ENCODE measurements at regions not wholly inside any gene's neighbourhood (a gene's known extent, or its start where the extent isn't known, plus 50 kb on each side); places are given as distances from the start of the nearest gene placed in this dataset.
A peak's percentile ranks its signal among the peaks of the same experiment; 100 is the strongest.

DNA sequence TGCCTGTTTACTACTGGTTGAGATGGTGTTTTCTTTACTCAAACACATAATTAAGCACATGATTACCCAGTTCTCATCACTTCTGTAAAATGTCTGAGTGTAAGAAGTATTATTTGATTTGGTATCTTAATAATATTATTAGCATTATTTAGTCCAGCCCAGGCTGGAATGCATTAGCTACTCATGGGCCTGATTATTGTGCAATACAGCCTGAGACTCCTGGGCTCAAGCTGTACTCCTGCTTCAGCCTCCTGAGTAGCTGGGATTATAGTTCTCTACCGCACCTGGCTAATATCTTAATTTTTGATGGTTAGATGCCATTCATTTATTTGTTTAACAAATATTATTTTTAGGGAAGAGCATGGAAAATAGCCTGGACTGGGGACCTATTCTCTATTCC lies 197.6 kb upstream of the MC4R start:
- Histone ChIP-seq H3K4me1 (ENCODE audit: control insufficient read depth, insufficient read depth, low read length) (no peaks in the 10 kb centered on the region), H2AK9ac (replicated peaks; ENCODE audit: low read depth, low read length, poor library complexity) (no peak overlapping the region), H2BK20ac (ENCODE audit: low read depth, low read length) (no peak overlapping the region), H2BK5ac (ENCODE audit: low read depth, low read length, poor library complexity, severe bottlenecking) (no peak overlapping the region), H3K79me1 (ENCODE audit: low read depth in 1 of 2, low read length in 2 of 2) (no peaks in the 10 kb centered on the region), H3K9me1 (ENCODE audit: insufficient read depth, low read length) (no peaks in the 10 kb centered on the region), H4K5ac (ENCODE audit: low read depth, low read length) (no peak overlapping the region), H4K8ac (ENCODE audit: low read depth in 2 of 2, low read length in 2 of 2) (no peak overlapping the region), H3K36me3 (ENCODE audit: control insufficient read depth, insufficient read depth, low read length) (no peaks in the 10 kb centered on the region), H3K27me3 (ENCODE audit: control insufficient read depth, insufficient read depth, low read length) (no peaks in the 10 kb centered on the region), H3K4me2 (ENCODE audit: low read depth, low read length) (no peak overlapping the region), H3K9ac (ENCODE audit: low read depth, low read length) (no peak overlapping the region), H3K56ac (ENCODE audit: extremely low read depth, insufficient read depth, low read length) (no peak overlapping the region), H3K18ac (ENCODE audit: low read depth, low read length) (no peak overlapping the region), H2AK5ac (ENCODE audit: low read depth, low read length) (no peak overlapping the region), H2BK120ac (ENCODE audit: low read depth, low read length) (no peak overlapping the region), H3K4ac (ENCODE audit: low read depth, low read length) (no peak overlapping the region), H2AFZ (replicated peaks; ENCODE audit: low read length, poor library complexity) (no peak overlapping the region), H4K20me1 (ENCODE audit: insufficient read depth, low read length) (no peaks in the 10 kb centered on the region), H3K4me3 (ENCODE audit: insufficient read depth, low read depth, low read length) (no peak overlapping the region), H3K23ac (ENCODE audit: low read depth, low read length) (no peak overlapping the region), H2BK15ac (ENCODE audit: low read depth, low read length) (no peak overlapping the region), H4K91ac (ENCODE audit: insufficient read depth, low read depth, low read length) (no peak overlapping the region), H3K14ac (replicated peaks; ENCODE audit: low read depth, low read length) (no peak overlapping the region), H3K9me3 (ENCODE audit: control insufficient read depth, insufficient read depth, low read length) (no peaks in the 10 kb centered on the region), H3K27ac (ENCODE audit: insufficient read depth, low read length) (no peak overlapping the region)
- no TSS peak for BruUV-seq (replicated peaks)
- DNase-seq (no peak), ATAC-seq (ENCODE audit: low read depth) (no peak)
- ChIA-PET POLR2A (ENCODE audit: unreplicated experiment) (no interaction called here), CTCF (no interaction called here)
- intact Hi-C loops (cut with micrococcal nuclease): no loop called here
- no CpG with 5 or more reads among the region's 1 CpG for WGBS, 2 experiments (ENCODE audit: extremely low coverage in 2 of 2, insufficient read length in 1 of 2)
- in situ Hi-C loops (cut with MboI; ENCODE audit: low sequenced_read_pairs): no loop called here
- TF ChIP-seq MXI1 (IDR thresholded peaks at IDR 0.05; ENCODE audit: borderline replicate concordance, low read depth, low read length): no peak
- peak; percentile 73 for TF ChIP-seq CEBPB (IDR thresholded peaks at IDR 0.05; ENCODE audit: low read depth, low read length)
- dilution Hi-C loops (cut with HindIII; ENCODE audit: low sequenced_read_pairs, unreplicated experiment): loop anchor here (25.0 kb wide), 1 partner anchor 583 kb away; no protein-coding TSS in a partner anchor

Data from IMR-90 (cell line).